Nephron progenitor cell (in vitro differentiated cells): ENCODE measurements at regions not wholly inside any gene's neighbourhood (a gene's known extent, or its start where the extent isn't known, plus 50 kb on each side); places are given as distances from the start of the nearest gene placed in this dataset.

Experiments used
- DNase-seq: peaks from one replicate; pipeline ENCODE4 v3.0.0; 2021
- H3K27ac Mint-ChIP-seq: 2 replicates; pipeline ENCODE4 v1.8.0; 2021; ENCODE audit warnings: mild to moderate bottlenecking, moderate library complexity, mixed read lengths
- H3K27me3 Mint-ChIP-seq: 2 replicates; pipeline ENCODE4 v1.8.0; 2021; ENCODE audit warnings: mild to moderate bottlenecking, low read depth, mixed read lengths; ENCODE audit not compliant: poor library complexity
- H3K36me3 Mint-ChIP-seq: 2 replicates; pipeline ENCODE4 v1.8.0; 2021; ENCODE audit warnings: low read depth, mixed read lengths
- H3K4me1 Mint-ChIP-seq: 2 replicates; pipeline ENCODE4 v1.8.0; 2021; ENCODE audit warnings: mixed read lengths
- H3K4me3 Mint-ChIP-seq: 2 replicates; pipeline ENCODE4 v1.8.0; 2021; ENCODE audit warnings: mild to moderate bottlenecking, moderate library complexity, mixed read lengths
- H3K9me3 Mint-ChIP-seq: 2 replicates; pipeline ENCODE4 v1.8.0; 2021; ENCODE audit warnings: mild to moderate bottlenecking, moderate library complexity, mixed read lengths
- TF ChIP-seq, protein P1 (sequence below): fragments of 200-600 bp; sonication (generic); IDR thresholded peaks from 2 replicates; pipeline ENCODE4 v1.5.0; 2021; ENCODE audit warnings: antibody characterized with exemption

GRCh38 chr17:34859652-34860051 is 101.6 kb downstream of the CCT6B start:
- DNase-seq = no peak
- Mint-ChIP-seq H3K4me1 (no peaks in the 10 kb centered on the region), H3K27me3 (peaks cover 32% of the 10 kb centered on the region), H3K4me3 (no peak overlapping the region), H3K9me3 (no peaks in the 10 kb centered on the region), H3K27ac (no peak overlapping the region), H3K36me3 (no peaks in the 10 kb centered on the region)
- TF ChIP-seq, protein P1, sequence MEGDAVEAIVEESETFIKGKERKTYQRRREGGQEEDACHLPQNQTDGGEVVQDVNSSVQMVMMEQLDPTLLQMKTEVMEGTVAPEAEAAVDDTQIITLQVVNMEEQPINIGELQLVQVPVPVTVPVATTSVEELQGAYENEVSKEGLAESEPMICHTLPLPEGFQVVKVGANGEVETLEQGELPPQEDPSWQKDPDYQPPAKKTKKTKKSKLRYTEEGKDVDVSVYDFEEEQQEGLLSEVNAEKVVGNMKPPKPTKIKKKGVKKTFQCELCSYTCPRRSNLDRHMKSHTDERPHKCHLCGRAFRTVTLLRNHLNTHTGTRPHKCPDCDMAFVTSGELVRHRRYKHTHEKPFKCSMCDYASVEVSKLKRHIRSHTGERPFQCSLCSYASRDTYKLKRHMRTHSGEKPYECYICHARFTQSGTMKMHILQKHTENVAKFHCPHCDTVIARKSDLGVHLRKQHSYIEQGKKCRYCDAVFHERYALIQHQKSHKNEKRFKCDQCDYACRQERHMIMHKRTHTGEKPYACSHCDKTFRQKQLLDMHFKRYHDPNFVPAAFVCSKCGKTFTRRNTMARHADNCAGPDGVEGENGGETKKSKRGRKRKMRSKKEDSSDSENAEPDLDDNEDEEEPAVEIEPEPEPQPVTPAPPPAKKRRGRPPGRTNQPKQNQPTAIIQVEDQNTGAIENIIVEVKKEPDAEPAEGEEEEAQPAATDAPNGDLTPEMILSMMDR = no peak

- Mint-ChIP-seq H3K36me3 (no peaks in the 10 kb centered on the region), H3K9me3 (no peaks in the 10 kb centered on the region), H3K4me1 (peaks cover 6% of the 10 kb centered on the region), H3K4me3 (no peak overlapping the region), H3K27ac (no peak overlapping the region), H3K27me3 (peaks cover 35% of the 10 kb centered on the region)
- TF ChIP-seq, protein P1 = no peak
- DNase-seq = no peak
Measured at GRCh38 chr17:34858591-34859565, 102.4 kb downstream of the CCT6B start.

DNA sequence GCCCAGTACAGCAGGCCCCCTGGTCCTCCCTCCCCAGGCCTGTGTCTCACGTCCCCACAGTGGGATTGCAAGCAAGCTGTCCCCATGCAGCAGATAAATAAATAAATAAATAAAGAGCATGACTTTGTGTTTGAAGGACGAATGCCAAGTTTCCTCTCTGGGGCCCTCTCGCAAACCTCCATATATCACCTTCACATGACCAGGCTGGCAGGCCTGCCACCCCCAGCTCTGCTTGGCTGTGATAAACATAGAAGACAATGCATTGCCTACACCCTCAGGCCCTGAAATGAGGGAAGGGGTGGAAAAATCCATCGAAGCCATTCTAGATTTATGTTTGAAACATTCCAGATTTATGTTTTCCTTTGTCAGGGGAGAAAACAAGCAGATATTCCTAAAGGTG is 107.3 kb downstream of the CCT6B start:
- Mint-ChIP-seq H3K36me3 (no peaks in the 10 kb centered on the region), H3K27me3 (peaks cover 28% of the 10 kb centered on the region), H3K4me1 (peaks cover 6% of the 10 kb centered on the region), H3K4me3 (no peak overlapping the region), H3K9me3 (no peaks in the 10 kb centered on the region), H3K27ac (no peak overlapping the region)
- DNase-seq = no peak
- TF ChIP-seq, protein P1 = no peak

DNA sequence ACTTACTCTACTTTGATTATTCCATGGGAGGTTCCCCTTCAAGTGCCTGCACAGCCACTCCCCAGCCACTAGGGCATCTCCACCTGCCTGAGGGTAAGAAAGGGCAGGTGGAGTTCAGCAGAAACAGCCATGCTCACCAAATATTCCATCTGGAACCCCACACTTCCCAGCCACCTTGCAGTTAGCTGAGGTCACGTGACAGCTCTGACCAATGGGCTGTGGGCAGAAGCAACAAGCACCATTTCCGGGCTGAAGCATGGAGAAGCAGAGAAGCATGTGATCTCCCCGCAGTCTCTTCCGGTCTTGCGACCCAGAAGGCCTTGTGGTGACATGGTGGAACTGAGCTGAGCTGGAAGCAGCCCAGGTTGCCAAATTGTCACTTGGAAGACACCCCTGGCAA is 108.6 kb downstream of the CCT6B start:
- no peaks in the 10 kb centered on the region for H3K9me3 Mint-ChIP-seq
- H3K27me3 Mint-ChIP-seq = peaks cover 25% of the 10 kb centered on the region
- peaks cover 6% of the 10 kb centered on the region for H3K4me1 Mint-ChIP-seq
- no peak overlapping the region for H3K4me3 Mint-ChIP-seq
- no peak for DNase-seq
- no peak overlapping the region for H3K27ac Mint-ChIP-seq
- H3K36me3 Mint-ChIP-seq = no peaks in the 10 kb centered on the region
- TF ChIP-seq, protein P1 = no peak

DNA sequence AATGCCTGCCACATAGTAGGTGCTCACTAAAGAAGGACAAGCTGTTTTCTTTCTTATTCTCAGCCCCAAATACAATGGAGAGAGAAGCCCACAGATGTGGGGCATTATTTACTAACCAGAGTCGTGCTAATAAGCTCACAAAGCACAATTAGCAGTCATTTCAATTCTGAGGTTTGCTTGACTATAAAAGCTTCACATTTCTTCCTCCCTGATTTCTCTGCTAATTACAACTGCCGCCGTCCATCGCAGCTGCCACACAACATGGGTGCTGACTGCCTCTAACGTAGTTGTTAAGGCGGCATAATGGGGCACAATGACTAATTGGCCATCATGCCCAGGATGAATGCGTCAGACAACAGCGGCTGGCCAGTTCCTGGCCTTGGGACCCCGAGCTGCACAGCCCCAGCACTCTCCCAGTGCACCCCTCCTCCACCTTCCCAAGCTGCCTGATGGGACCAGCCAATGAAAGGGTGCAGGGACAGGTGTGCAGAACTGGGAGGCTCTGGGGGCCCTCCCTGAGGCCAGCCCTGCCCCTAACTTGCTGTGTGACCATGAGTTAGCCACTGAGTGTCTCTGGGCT is 109.2 kb downstream of the CCT6B start:
- Mint-ChIP-seq H3K27ac (no peak overlapping the region), H3K4me1 (peaks cover 6% of the 10 kb centered on the region), H3K9me3 (no peaks in the 10 kb centered on the region), H3K36me3 (no peaks in the 10 kb centered on the region), H3K27me3 (peaks cover 21% of the 10 kb centered on the region), H3K4me3 (no peak overlapping the region)
- DNase-seq = no peak
- TF ChIP-seq, protein P1 = no peak
